ENCODE measurements at regions not wholly inside any gene's neighbourhood (a gene's known extent, or its start where the extent isn't known, plus 50 kb on each side); places are given as distances from the start of the nearest gene placed in this dataset.
"Not testable (repeated sequence)": the region's sequence is repeated elsewhere in the genome, so short reads cannot be mapped to it uniquely, and the experiment has no call there.

GRCh38 chr2:47283659-47284058 lies 85.5 kb upstream of the EPCAM start:
- CTCF ChIA-PET: interaction anchor here (0.8 kb wide), 1 partner anchor 12 kb away, joined by 4 read pairs; no protein-coding TSS in a partner anchor
- H3K36me3 Mint-ChIP-seq: no peaks in the 10 kb centered on the region

GRCh38 chr2:47282621-47283272 lies 86.4 kb upstream of the EPCAM start:
- Mint-ChIP-seq H3K27me3 (peaks cover 0 to 16% of the 10 kb centered on the region in 2 donors), H3K27ac (no peak overlapping the region), H3K4me1 (no peaks in the 10 kb centered on the region), H3K36me3 (no peaks in the 10 kb centered on the region), H3K9me3 (no peaks in the 10 kb centered on the region), H3K4me3 (no peak overlapping the region)
- no peaks in the 10 kb centered on the region for H3K4me1 ChIP-seq (ENCODE audit: insufficient read depth, low read length)
- CTCF ChIA-PET: interaction anchor here (0.8 kb wide), 1 partner anchor 11 kb away, joined by 4 read pairs; no protein-coding TSS in a partner anchor
- no peaks in the 10 kb centered on the region for H3K27me3 ChIP-seq (ENCODE audit: insufficient read depth, low read length, poor library complexity, severe bottlenecking)
- POLR2A ChIA-PET: interaction anchor here (0.6 kb wide), 1 partner anchor 14 kb away, joined by 3 read pairs; no protein-coding TSS in a partner anchor
- no peak overlapping the region for H3K27ac ChIP-seq (ENCODE audit: low read depth, low read length)
- H3K9me3 ChIP-seq (ENCODE audit: low read length): no peaks in the 10 kb centered on the region
- DNase-seq: no peak
- H3K36me3 ChIP-seq (ENCODE audit: insufficient read depth, low read length): no peaks in the 10 kb centered on the region
- no peak overlapping the region for H3K4me3 ChIP-seq (ENCODE audit: low read length)

More at GRCh38 chr2:47283659-47284058, 85.5 kb upstream of the EPCAM start:
- no peaks in the 10 kb centered on the region for H3K4me1 Mint-ChIP-seq
- Histone ChIP-seq H3K36me3 (ENCODE audit: insufficient read depth, low read length) (no peaks in the 10 kb centered on the region), H3K27ac (ENCODE audit: low read depth, low read length) (no peak overlapping the region), H3K27me3 (ENCODE audit: insufficient read depth, low read length, poor library complexity, severe bottlenecking) (no peaks in the 10 kb centered on the region), H3K9me3 (ENCODE audit: low read length) (no peaks in the 10 kb centered on the region), H3K4me3 (ENCODE audit: low read length) (no peak overlapping the region), H3K4me1 (ENCODE audit: insufficient read depth, low read length) (no peaks in the 10 kb centered on the region)
- DNase-seq: no peak
- H3K4me3 Mint-ChIP-seq: no peak overlapping the region
- peaks cover 4 to 21% of the 10 kb centered on the region in 2 donors for H3K27me3 Mint-ChIP-seq
- POLR2A ChIA-PET: no interaction called here
- no peaks in the 10 kb centered on the region for H3K9me3 Mint-ChIP-seq
- H3K27ac Mint-ChIP-seq: peak overlapping the region in 1 of 8 donors; percentile 27

DNA sequence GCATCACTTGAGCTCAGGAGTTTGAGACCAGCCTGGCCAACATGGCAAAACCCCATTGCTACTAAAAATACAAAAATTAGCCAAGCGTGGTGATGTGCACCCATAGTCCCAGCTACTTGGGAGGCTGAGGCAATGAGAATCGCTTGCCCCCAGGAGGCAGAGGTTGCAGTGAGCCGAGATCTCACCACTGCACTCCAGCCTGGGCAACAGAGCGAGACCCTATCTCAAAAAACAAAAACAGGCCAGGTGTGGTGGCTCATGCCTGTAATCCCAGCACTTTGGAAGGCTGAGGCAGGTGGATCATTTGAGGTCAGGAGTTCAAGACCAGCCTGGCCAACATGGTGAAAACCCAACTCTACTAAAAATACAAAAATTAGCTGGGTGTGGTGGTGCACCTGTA lies 89.6 kb upstream of the EPCAM start:
- H3K27ac ChIP-seq (ENCODE audit: low read depth, low read length); H3K4me3 ChIP-seq (ENCODE audit: low read length); H3K27ac Mint-ChIP-seq; H3K4me3 Mint-ChIP-seq; H3K27me3 Mint-ChIP-seq; CTCF ChIA-PET; H3K36me3 Mint-ChIP-seq; H3K9me3 Mint-ChIP-seq; H3K4me1 ChIP-seq (ENCODE audit: insufficient read depth, low read length); H3K27me3 ChIP-seq (ENCODE audit: insufficient read depth, low read length, poor library complexity, severe bottlenecking); DNase-seq; H3K9me3 ChIP-seq (ENCODE audit: low read length); H3K36me3 ChIP-seq (ENCODE audit: insufficient read depth, low read length); H3K4me1 Mint-ChIP-seq; POLR2A ChIA-PET: not testable (repeated sequence)

DNA sequence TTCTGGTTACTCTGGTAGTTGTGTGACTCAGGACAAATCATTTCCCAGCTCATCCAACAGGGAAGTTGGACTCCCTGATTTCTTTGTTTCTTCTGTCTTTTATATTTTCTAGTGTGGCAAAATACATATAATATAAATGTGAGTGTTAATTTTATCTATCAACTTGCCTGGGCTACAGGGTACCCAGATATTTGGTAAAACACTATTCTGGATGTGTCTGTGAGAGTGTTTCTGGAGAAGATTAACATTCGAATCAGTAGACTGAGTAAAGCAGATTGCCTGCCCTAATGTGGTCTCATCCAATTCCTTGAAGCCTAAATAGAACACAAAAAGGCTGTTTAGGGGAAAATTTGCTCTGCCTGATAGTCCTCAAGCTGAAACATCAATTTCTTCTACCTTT lies 91.1 kb upstream of the EPCAM start:
- Histone ChIP-seq H3K36me3 (ENCODE audit: insufficient read depth, low read length) (no peaks in the 10 kb centered on the region), H3K27ac (ENCODE audit: low read depth, low read length) (no peak overlapping the region), H3K9me3 (ENCODE audit: low read length) (no peaks in the 10 kb centered on the region), H3K4me3 (ENCODE audit: low read length) (no peak overlapping the region), H3K4me1 (ENCODE audit: insufficient read depth, low read length) (no peaks in the 10 kb centered on the region), H3K27me3 (ENCODE audit: insufficient read depth, low read length, poor library complexity, severe bottlenecking) (no peaks in the 10 kb centered on the region)
- Mint-ChIP-seq H3K9me3 (no peaks in the 10 kb centered on the region), H3K4me1 (no peaks in the 10 kb centered on the region), H3K4me3 (no peak overlapping the region), H3K27me3 (peaks cover 0 to 8% of the 10 kb centered on the region in 2 donors), H3K27ac (no peak overlapping the region), H3K36me3 (no peaks in the 10 kb centered on the region)
- CTCF ChIA-PET: interaction anchor here (1.2 kb wide), 1 partner anchor 13 kb away, joined by 3 read pairs; no protein-coding TSS in a partner anchor
- POLR2A ChIA-PET: interaction anchor here (0.6 to 0.7 kb wide), 2 partner anchors 271 to 390 kb away, joined by 3 to 7 read pairs; no protein-coding TSS in a partner anchor
- DNase-seq: no peak

- H3K36me3 ChIP-seq (ENCODE audit: insufficient read depth, low read length): no peaks in the 10 kb centered on the region
- CTCF ChIA-PET: interaction anchor here (0.9 to 1.2 kb wide), 3 partner anchors 9 to 46 kb away, joined by 3 read pairs; no protein-coding TSS in a partner anchor
- no peaks in the 10 kb centered on the region for H3K9me3 Mint-ChIP-seq
- no peak overlapping the region for H3K27ac Mint-ChIP-seq
- POLR2A ChIA-PET: no interaction called here
- no peak overlapping the region for H3K4me3 Mint-ChIP-seq
- no peak overlapping the region for H3K27ac ChIP-seq (ENCODE audit: low read depth, low read length)
- H3K36me3 Mint-ChIP-seq: no peaks in the 10 kb centered on the region
- H3K27me3 Mint-ChIP-seq: peaks cover 0 to 8% of the 10 kb centered on the region in 2 donors
- H3K9me3 ChIP-seq (ENCODE audit: low read length): no peaks in the 10 kb centered on the region
- peaks cover 6% of the 10 kb centered on the region for H3K4me1 ChIP-seq (ENCODE audit: insufficient read depth, low read length)
- H3K4me1 Mint-ChIP-seq: peaks cover 0 to 5% (median 1%) of the 10 kb centered on the region in 3 donors
- no peaks in the 10 kb centered on the region for H3K27me3 ChIP-seq (ENCODE audit: insufficient read depth, low read length, poor library complexity, severe bottlenecking)
- no peak for DNase-seq
- no peak overlapping the region for H3K4me3 ChIP-seq (ENCODE audit: low read length)
These were observed 91.9 kb upstream of the EPCAM start for GRCh38 chr2:47277187-47277586.

DNA sequence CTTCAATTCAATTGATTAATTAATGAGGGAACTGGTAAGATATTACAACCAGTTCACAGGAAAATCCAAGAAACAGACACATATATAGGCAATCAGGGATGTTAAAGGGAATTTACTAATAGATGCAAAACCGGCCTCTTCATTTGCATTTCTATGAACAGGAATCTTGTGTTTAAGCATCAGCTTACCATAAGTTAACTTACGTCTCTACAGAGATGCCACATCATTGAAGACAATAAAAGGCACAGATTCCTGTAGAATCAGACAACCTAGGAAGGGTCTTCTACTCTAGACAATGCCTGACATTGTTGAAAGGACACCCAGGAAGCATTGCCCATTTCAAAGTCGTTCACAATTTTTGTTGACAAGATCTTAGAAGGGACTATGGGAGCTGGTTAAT lies 93.0 kb upstream of the EPCAM start:
- no peak overlapping the region for H3K27ac ChIP-seq (ENCODE audit: low read depth, low read length)
- no peak overlapping the region for H3K4me3 ChIP-seq (ENCODE audit: low read length)
- no peak for DNase-seq
- ChIA-PET POLR2A (no interaction called here), CTCF (no interaction called here)
- Mint-ChIP-seq H3K27me3 (peaks cover 0 to 8% of the 10 kb centered on the region in 2 donors), H3K27ac (no peak overlapping the region), H3K9me3 (no peaks in the 10 kb centered on the region), H3K4me1 (peaks cover 0 to 11% (median 1%) of the 10 kb centered on the region in 3 donors), H3K36me3 (no peaks in the 10 kb centered on the region), H3K4me3 (no peak overlapping the region)
- H3K36me3 ChIP-seq (ENCODE audit: insufficient read depth, low read length): no peaks in the 10 kb centered on the region
- H3K4me1 ChIP-seq (ENCODE audit: insufficient read depth, low read length): peaks cover 6% of the 10 kb centered on the region
- H3K9me3 ChIP-seq (ENCODE audit: low read length): no peaks in the 10 kb centered on the region
- no peaks in the 10 kb centered on the region for H3K27me3 ChIP-seq (ENCODE audit: insufficient read depth, low read length, poor library complexity, severe bottlenecking)

GRCh38 chr2:47274054-47274782 lies 94.9 kb upstream of the EPCAM start:
- no peaks in the 10 kb centered on the region for H3K36me3 Mint-ChIP-seq
- no peak overlapping the region for H3K27ac Mint-ChIP-seq
- H3K27me3 ChIP-seq (ENCODE audit: insufficient read depth, low read length, poor library complexity, severe bottlenecking): no peaks in the 10 kb centered on the region
- CTCF ChIA-PET: interaction anchor here (0.8 kb wide), 1 partner anchor 16 kb away, joined by 3 read pairs; no protein-coding TSS in a partner anchor
- POLR2A ChIA-PET: no interaction called here
- H3K4me1 Mint-ChIP-seq: peaks cover 0 to 11% (median 1%) of the 10 kb centered on the region in 3 donors
- H3K36me3 ChIP-seq (ENCODE audit: insufficient read depth, low read length): no peaks in the 10 kb centered on the region
- peaks cover 6% of the 10 kb centered on the region for H3K4me1 ChIP-seq (ENCODE audit: insufficient read depth, low read length)
- H3K27ac ChIP-seq (ENCODE audit: low read depth, low read length): no peak overlapping the region
- H3K4me3 ChIP-seq (ENCODE audit: low read length): no peak overlapping the region
- DNase-seq: no peak
- H3K4me3 Mint-ChIP-seq: no peak overlapping the region
- no peaks in the 10 kb centered on the region for H3K9me3 ChIP-seq (ENCODE audit: low read length)
- no peaks in the 10 kb centered on the region for H3K27me3 Mint-ChIP-seq
- no peaks in the 10 kb centered on the region for H3K9me3 Mint-ChIP-seq

Measured in CD8-positive, alpha-beta memory T cell (primary cell).